Breast epithelium (tissue), 3 donors: ENCODE measurements at regions not wholly inside any gene's neighbourhood (a gene's known extent, or its start where the extent isn't known, plus 50 kb on each side); places are given as distances from the start of the nearest gene placed in this dataset.

Experiments
- CTCF ChIP-seq, 3 donors: fragments of 450-650 bp; IDR thresholded peaks; one replicate each; pipeline ENCODE4 v1.5.1; 2016 to 2017; ENCODE audit warnings: antibody characterized with exemption in 3 of 3, mild to moderate bottlenecking in 3 of 3, moderate library complexity in 3 of 3
- POLR2AphosphoS5 ChIP-seq, 3 donors: sonication (generic); formaldehyde crosslinking; IDR thresholded peaks; one replicate each; pipeline ENCODE4 v1.6.1; 2017; ENCODE audit warnings: antibody characterized with exemption in 3 of 3

DNA sequence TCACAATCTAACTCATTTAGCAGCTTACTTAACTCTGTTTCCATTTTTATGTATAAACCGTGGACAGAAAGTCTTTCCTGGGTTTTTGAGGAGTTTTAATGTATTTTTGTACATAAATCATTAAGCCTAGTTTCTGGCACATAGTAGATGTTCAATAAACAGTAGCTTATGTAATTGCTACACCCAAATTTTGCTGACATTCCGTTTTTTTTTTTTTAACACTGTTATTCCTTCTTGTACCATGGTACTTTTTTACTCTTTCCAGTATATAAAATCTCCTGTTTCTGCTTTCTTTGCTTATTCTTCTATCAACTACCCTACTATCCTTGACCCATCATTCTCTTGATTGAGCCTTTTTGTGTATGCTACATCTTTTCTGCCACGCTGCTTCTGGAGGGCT is 1151.3 kb upstream of the CRIM1 start:
- no peak for TF ChIP-seq POLR2AphosphoS5 (IDR thresholded peaks at IDR 0.05)
- no peak for TF ChIP-seq CTCF (IDR thresholded peaks at IDR 0.05)
